HG03159 (cell line): ENCODE measurements at regions not wholly inside any gene's neighbourhood (a gene's known extent, or its start where the extent isn't known, plus 50 kb on each side); places are given as distances from the start of the nearest gene placed in this dataset.
"Not testable (repeated sequence)": the region's sequence is repeated elsewhere in the genome, so short reads cannot be mapped to it uniquely, and the experiment has no call there.

ENCODE experiments used
- ATAC-seq: cut with Tn5 transposase; IDR thresholded peaks from one replicate; pipeline ENCODE4 v1.9.1; 2021; ENCODE audit warnings: mild to moderate bottlenecking, moderate library complexity; ENCODE audit not compliant: unreplicated experiment

- no peak for ATAC-seq
These were observed 293.1 kb downstream of the RPAP3 start for GRCh38 chr12:47412601-47413236.

GRCh38 chr12:47411966-47412365, 293.9 kb downstream of the RPAP3 start:
- ATAC-seq = no peak

DNA sequence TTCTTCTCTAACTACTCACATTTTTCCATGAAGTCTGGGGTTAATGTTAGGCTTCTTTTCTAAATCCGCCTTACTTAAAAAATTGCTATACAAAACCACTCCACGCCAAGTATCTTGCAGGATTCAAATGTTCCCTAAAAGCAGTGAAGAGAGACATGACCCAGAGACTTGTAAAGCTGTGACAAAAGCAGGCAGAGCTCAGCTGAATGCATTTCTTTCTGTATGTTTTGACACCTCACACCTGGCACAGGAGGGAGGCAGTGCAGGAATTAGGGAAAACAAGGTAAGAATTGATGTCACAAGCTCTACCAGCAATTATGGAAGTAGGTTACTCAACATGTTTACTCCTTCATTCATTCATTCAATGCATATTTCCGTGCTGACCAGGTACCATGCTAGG, 295.0 kb downstream of the RPAP3 start:
- ATAC-seq = no peak

DNA sequence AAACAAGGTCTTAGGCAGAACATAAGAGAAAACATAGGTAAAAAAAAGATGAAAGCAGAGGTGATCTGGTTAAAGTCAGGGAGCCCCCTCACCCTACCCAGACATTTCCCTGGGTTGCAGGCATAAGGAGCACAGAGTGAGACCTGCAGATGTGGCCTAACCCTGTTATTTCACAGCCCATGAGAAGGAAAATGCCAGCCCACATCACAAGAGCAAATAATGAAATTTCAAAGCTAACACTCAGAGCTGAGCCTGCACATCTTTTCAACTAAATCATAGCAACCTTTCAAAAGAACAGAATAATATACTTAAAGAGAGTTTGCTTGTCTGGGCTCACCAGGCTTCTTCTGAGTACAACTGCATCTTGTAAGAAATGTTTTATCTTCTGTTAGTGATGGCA, 295.4 kb downstream of the RPAP3 start:
- no peak for ATAC-seq

DNA sequence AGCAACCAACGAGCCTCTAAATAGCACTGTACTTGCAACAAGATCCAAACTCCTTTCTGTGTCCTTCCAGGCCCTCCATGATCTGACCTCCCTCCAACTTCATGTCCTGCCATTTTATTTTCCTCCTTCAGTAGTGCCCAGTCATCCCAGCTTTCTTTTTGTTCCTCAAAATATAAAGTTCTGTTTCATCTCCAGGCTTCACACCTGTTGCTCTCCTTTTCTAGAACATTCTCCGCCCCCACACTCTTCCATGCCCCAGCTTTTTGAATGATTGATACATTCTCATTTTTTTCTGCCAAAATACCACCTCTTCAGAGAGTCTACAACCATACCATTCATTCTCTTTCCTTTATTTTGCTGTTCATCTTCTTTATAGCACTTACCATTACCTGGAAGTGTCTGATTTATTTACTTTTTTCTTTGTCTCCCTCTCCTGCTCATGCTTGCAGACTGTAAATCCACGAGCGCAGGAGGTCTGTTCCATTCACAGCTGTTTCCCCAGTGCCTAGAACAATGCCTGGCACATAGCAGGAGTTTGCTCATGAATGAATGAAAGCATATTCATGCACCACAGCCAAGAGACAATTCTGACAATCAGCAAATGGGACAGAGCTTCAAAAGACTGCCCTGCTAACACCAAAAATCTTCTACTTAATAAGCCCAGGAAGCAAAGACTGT, 296.4 kb downstream of the RPAP3 start:
- no peak for ATAC-seq

GRCh38 chr12:47408171-47408871, 297.5 kb downstream of the RPAP3 start:
- peak; percentile 98 for ATAC-seq

DNA sequence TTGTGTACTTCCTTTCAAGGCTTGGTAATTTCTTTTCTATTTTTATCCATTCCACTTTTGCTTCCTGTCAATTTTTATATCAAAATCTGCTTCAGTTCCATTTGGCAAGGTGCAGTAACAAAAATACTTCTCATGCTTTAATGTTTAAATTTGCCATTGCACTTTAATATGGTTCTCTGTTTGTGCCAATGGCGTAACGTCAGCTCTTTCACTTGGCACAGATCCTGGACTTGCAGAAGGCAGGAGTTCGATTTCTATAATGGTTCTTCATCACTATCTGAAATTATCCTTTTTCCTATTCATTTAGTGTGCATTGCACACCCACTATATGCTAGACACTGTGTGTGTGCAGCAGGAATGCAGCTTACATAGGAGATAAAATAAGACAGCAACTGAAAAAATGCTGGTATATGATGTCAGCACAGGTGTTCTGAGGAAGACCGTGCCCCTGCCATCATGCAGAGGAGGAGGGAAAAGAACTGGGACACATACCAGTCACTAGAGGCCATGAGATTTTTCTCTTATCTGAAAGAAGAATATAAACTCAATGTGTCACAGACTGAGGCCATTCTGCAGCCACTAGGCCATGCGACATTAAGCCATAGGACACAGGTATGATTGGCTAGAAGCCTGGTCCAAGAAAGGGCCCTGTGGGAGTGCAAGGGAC, 298.2 kb downstream of the RPAP3 start:
- peak; percentile 7 for ATAC-seq

GRCh38 chr12:47403681-47404080, 302.1 kb downstream of the RPAP3 start:
- no peak for ATAC-seq

GRCh38 chr12:47401196-47401595, 304.6 kb downstream of the RPAP3 start:
- ATAC-seq = not testable (repeated sequence)

- ATAC-seq = no peak
These were observed 305.6 kb downstream of the RPAP3 start for GRCh38 chr12:47400266-47400665.

- ATAC-seq = no peak
These were observed 308.1 kb downstream of the RPAP3 start for GRCh38 chr12:47397664-47398281.

GRCh38 chr12:47396902-47397663, 308.7 kb downstream of the RPAP3 start:
- ATAC-seq = no peak

DNA sequence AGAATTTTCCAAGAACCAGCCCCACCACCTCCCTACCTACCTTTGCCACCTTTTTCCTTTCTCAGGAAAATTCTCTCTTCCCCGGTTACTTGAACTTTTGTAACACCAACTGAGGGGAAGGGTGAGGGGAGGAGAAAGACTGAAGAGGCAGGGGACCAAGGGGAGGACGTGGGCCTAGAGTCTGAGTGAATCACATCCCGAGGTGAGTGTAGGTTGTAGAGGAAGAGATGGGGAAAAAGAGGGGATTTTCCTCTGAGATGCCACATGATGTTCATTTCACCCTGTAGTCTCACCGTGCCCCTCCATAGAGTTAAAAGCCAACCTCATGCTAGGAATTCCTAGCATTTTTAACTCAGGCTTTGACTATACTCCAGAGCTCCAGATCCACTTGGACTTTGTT, 311.8 kb downstream of the RPAP3 start:
- ATAC-seq = no peak

DNA sequence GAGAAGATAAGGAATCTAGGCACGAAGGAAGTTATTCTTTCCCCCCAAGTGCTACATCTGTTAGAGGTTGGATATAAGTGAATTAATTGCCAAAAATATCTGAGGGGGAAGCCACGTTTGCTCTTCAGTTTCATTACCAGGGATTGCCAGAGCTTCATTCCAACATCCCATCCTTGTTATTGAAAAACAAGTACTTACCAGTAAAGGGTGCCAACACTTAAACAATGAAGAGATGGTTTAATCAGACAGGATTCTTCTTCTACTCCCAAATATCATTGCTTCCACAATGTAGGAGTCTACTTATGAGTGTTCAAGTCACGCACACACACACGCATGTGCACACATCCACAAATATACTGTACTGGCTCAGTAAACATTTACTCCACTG, 312.4 kb downstream of the RPAP3 start:
- ATAC-seq = no peak

GRCh38 chr12:47391566-47391965, 311.8 kb upstream of the AMIGO2 start:
- ATAC-seq = no peak

GRCh38 chr12:47388712-47389111, 309.0 kb upstream of the AMIGO2 start:
- no peak for ATAC-seq

DNA sequence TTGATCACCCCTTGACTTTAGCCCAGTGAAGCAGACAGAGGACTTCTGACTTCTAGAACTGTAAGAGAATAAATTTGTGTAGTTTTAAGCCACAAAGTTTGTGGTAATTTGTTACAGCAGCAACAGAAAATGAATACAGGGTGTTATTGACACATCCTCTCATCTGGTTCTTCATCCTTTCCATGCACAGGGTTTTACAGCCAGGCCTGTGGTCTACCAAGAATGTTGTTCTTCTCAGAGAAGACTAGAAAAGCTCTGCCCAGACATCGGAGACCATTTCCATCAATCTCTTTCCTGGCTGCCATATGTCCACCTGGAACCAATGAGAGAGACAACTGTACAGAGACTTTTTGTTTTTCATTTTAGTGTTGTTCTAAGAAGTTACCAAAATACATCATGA, 308.2 kb upstream of the AMIGO2 start:
- ATAC-seq = no peak

DNA sequence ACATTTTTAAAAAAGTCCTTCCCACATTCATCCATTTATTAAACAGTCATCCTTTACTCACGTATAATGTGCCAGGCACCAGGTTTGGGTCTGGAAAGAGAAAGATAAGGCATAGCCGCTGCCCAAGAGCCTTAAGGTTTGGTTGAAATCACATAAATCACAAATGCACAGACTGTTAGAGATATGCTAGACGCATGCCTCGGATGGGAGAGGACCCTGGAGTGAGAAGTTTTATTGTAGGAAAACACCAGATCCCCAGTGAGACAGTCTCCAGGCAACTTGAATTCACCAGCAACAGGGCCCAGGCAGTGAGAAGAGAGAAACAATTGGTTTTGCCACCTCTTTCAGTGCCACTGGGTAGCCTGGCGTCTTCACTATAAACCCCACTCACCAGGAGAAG, 305.9 kb upstream of the AMIGO2 start:
- ATAC-seq = no peak

GRCh38 chr12:47383942-47384341, 304.2 kb upstream of the AMIGO2 start:
- ATAC-seq = no peak

DNA sequence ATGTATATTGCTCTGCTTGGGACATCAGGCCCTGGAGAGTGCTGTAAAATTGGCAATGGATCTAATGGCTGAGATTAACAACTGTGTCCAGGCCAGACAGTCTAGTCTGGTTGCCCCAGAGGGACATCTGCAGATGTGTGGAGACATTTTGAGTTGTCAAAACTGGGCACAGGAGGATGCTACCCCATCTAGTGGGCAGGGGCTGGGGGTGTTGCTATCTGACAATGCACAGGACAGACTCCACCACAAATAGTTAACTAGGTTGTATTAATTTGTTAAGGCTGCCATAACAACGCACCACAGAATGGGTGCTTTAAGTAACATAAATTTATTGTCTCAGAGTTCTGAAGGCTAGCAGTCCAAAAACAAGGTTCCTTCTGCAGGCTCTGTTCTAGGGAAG, 302.5 kb upstream of the AMIGO2 start:
- no peak for ATAC-seq

DNA sequence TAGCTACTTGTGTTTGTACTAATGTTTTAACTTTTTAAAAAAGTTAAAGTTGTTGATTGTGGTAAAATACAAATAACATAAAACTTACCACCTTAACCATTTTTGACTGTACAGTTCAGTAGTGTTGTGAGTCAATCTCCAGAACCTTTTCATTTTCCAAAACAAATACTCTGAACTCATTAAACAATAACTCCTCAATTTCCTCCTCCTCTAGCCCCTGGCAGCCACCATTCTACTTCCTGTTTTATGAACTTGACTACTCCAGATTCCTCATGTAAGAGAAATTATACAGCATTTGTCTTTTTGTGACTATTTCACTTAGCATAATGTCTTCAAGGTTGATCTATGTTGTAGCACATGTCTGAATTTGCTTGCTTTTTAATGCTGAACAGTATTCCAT, 299.1 kb upstream of the AMIGO2 start:
- ATAC-seq = no peak
